ENCODE measurements at regions not wholly inside any gene's neighbourhood (a gene's known extent, or its start where the extent isn't known, plus 50 kb on each side); places are given as distances from the start of the nearest gene placed in this dataset.

- Histone ChIP-seq H4K20me1 (ENCODE audit: insufficient read depth, low read length) (no peaks in the 10 kb centered on the region), H3F3A (ENCODE audit: insufficient read depth, low read length) (no peaks in the 10 kb centered on the region), H3K36me3 (replicated peaks; ENCODE audit: insufficient read depth, low read length) (no peaks in the 10 kb centered on the region), H3K27me3 (replicated peaks; ENCODE audit: insufficient read depth, low read length) (no peaks in the 10 kb centered on the region), H3K27ac (ENCODE audit: low read length) (no peak overlapping the region), H3K9me2 (replicated peaks; ENCODE audit: insufficient read depth, low read length) (no peaks in the 10 kb centered on the region), H3K4me3 (ENCODE audit: low read length) (no peak overlapping the region), H3K9ac (ENCODE audit: low read length) (no peak overlapping the region), H3K4me2 (ENCODE audit: low read depth, low read length) (no peak overlapping the region), H3K79me2 (ENCODE audit: low read length) (no peaks in the 10 kb centered on the region), H2AFZ (ENCODE audit: low read length) (no peak overlapping the region), H3K4me1 (ENCODE audit: low read length) (no peaks in the 10 kb centered on the region), H3K9me3 (replicated peaks; ENCODE audit: insufficient read depth, low read length) (no peaks in the 10 kb centered on the region)
- DNase-seq = no peak
- TF ChIP-seq, protein P1, sequence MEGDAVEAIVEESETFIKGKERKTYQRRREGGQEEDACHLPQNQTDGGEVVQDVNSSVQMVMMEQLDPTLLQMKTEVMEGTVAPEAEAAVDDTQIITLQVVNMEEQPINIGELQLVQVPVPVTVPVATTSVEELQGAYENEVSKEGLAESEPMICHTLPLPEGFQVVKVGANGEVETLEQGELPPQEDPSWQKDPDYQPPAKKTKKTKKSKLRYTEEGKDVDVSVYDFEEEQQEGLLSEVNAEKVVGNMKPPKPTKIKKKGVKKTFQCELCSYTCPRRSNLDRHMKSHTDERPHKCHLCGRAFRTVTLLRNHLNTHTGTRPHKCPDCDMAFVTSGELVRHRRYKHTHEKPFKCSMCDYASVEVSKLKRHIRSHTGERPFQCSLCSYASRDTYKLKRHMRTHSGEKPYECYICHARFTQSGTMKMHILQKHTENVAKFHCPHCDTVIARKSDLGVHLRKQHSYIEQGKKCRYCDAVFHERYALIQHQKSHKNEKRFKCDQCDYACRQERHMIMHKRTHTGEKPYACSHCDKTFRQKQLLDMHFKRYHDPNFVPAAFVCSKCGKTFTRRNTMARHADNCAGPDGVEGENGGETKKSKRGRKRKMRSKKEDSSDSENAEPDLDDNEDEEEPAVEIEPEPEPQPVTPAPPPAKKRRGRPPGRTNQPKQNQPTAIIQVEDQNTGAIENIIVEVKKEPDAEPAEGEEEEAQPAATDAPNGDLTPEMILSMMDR (IDR thresholded peaks at IDR 0.05; ENCODE audit: low read length) = no peak
- TF ChIP-seq EZH2 (optimal IDR thresholded peaks at IDR 0.05; ENCODE audit: low read depth, low read length) = no peak
- TF ChIP-seq EZH2phosphoT487 (IDR thresholded peaks at IDR 0.05; ENCODE audit: low read length) = no peak
These were observed 52.1 kb upstream of the PITX1 start for GRCh38 chr5:135085936-135086725.

DNA sequence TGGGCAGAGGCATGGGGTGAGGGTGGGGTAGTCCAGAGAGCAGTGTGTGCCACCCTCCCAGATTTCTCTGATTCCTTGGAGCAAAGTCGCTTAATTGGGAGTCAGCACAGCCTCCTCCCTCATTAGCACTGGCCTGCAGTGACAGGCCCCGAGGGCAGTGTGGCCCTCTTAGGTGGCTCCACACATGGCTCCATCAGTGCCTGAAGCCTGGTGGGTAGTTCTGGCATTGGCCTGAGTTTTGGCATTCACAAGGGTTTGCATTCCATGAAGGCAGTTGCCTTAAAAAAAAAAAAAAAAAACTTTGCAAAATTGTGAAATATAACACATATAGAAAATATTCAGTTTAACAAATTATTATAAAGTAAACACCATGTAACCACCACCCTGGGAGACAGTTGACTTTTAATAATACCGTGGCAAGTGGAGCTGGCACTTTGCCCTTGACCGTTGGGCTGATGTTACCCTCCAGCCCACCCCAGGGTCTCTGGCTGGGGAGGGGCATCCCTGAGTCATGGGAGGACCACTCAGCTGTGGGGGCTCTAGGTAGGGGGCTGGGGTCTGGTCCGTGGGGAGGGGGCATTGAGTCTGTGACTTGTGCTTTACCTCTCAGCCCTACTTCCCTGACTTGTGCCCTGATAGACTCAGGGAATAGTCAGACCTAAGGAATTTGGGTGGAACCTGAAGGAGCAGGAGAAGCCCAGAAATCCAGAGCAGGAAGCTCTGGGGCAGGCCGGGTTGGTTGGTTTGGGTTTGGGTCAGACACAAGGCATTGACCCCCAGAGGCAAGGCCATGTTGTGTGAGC is 51.3 kb upstream of the PITX1 start:
- Histone ChIP-seq H3K4me1 (ENCODE audit: low read length) (no peaks in the 10 kb centered on the region), H3F3A (ENCODE audit: insufficient read depth, low read length) (no peaks in the 10 kb centered on the region), H3K27me3 (replicated peaks; ENCODE audit: insufficient read depth, low read length) (no peaks in the 10 kb centered on the region), H3K4me3 (ENCODE audit: low read length) (no peak overlapping the region), H3K79me2 (ENCODE audit: low read length) (no peaks in the 10 kb centered on the region), H3K4me2 (ENCODE audit: low read depth, low read length) (no peak overlapping the region), H3K27ac (ENCODE audit: low read length) (no peak overlapping the region), H2AFZ (ENCODE audit: low read length) (no peak overlapping the region), H4K20me1 (ENCODE audit: insufficient read depth, low read length) (no peaks in the 10 kb centered on the region), H3K9me3 (replicated peaks; ENCODE audit: insufficient read depth, low read length) (no peaks in the 10 kb centered on the region), H3K9me2 (replicated peaks; ENCODE audit: insufficient read depth, low read length) (no peaks in the 10 kb centered on the region), H3K36me3 (replicated peaks; ENCODE audit: insufficient read depth, low read length) (no peaks in the 10 kb centered on the region), H3K9ac (ENCODE audit: low read length) (no peak overlapping the region)
- TF ChIP-seq EZH2phosphoT487 (IDR thresholded peaks at IDR 0.05; ENCODE audit: low read length) (no peak), EZH2 (optimal IDR thresholded peaks at IDR 0.05; ENCODE audit: low read depth, low read length) (no peak)
- TF ChIP-seq, protein P1 (IDR thresholded peaks at IDR 0.05; ENCODE audit: low read length) = no peak
- no peak for DNase-seq
